K562 (cell line): ENCODE measurements at regions not wholly inside any gene's neighbourhood (a gene's known extent, or its start where the extent isn't known, plus 50 kb on each side); places are given as distances from the start of the nearest gene placed in this dataset.

Source experiments
- ATAC-seq: fragments of 200-7000 bp; cut with Tn5 transposase; 3 replicates; pipeline ENCODE4 v1.9.1; 2020; ENCODE audit warnings: moderate library complexity
- BruUV-seq: library from RNA; stranded (reverse); fragments of 400-500 nt; replicated peaks from 2 replicates; lab custom pipeline; 2021; lab: Mats Ljungman, UMichigan
- CTCF ChIA-PET: fragments of 300-600 bp; formaldehyde crosslinking; extraction: SDS; loops from one replicate; lab custom pipeline; 2021; ENCODE audit warnings: low intra/inter-chr PET ratio; lab: Yijun Ruan, JAX
- POLR2A ChIA-PET: fragments of 300-600, 350-650 bp; sonication (Branson Sonifier 250); formaldehyde crosslinking; extraction: SDS; loops from one replicate; lab custom pipeline; 2021; ENCODE audit warnings: antibody characterized with exemption, inconsistent platforms; lab: Yijun Ruan, JAX
- DNase-seq, 4 experiments: peaks; one replicate each; pipeline versions ENCODE4 v3.0.0 to v3.0.0-alpha.2; 2011 to 2018; ENCODE audit warnings: low spot score in 3 of 4, mixed read lengths in 3 of 4; ENCODE audit errors: extremely low read depth in 1 of 4
- FAIRE-seq: peaks from 2 replicates; lab custom pipeline; 2011; peaks lifted over from hg19 to GRCh38; lab: Jason Lieb, UNC
- H2AFZ ChIP-seq: 2 replicates; pipeline ENCODE4 v1.6.0; 2011; ENCODE audit warnings: low read depth, low read length, control low read depth, inconsistent platforms
- H3K27ac ChIP-seq: fragments of 200-600 bp; 3 replicates; pipeline ENCODE4 v1.8.0; 2011; ENCODE audit warnings: low read depth, mild to moderate bottlenecking, control low read depth, inconsistent platforms, low read length, moderate library complexity, mixed read lengths; ENCODE audit errors: extremely low read depth
- H3K27me3 ChIP-seq, 2 experiments: fragments of 300-600 bp in 1 of 2; 2 replicates in 1 of 2; 3 replicates in 1 of 2; pipeline versions ENCODE4 v1.6.0 to v1.8.0; 2011; ENCODE audit warnings: inconsistent platforms in 2 of 2, low read length in 2 of 2, mild to moderate bottlenecking in 1 of 2, mixed read lengths in 1 of 2, moderate library complexity in 1 of 2; ENCODE audit not compliant: control insufficient read depth in 2 of 2, insufficient read depth in 2 of 2
- H3K36me3 ChIP-seq: fragments of 300-600 bp; 3 replicates; pipeline ENCODE4 v1.8.0; 2011; ENCODE audit warnings: mild to moderate bottlenecking, low read length, inconsistent platforms; ENCODE audit not compliant: control insufficient read depth, insufficient read depth
- H3K4me1 ChIP-seq, 2 experiments: fragments of 200-600 bp in 1 of 2; replicated peaks in 1 of 2; 2 replicates in 1 of 2; 3 replicates in 1 of 2; pipeline versions ENCODE4 v1.5.1 to v1.8.0; 2011; ENCODE audit warnings: inconsistent platforms in 2 of 2, low read length in 2 of 2, mild to moderate bottlenecking in 1 of 2, mixed read lengths in 1 of 2, moderate library complexity in 1 of 2; ENCODE audit not compliant: control insufficient read depth in 2 of 2, insufficient read depth in 2 of 2
- H3K4me2 ChIP-seq: 2 replicates; pipeline ENCODE4 v1.6.1; 2011; ENCODE audit warnings: low read length, control low read depth, inconsistent platforms, mixed read lengths; ENCODE audit not compliant: insufficient read depth
- H3K4me3 ChIP-seq: fragments of 200-600 bp; sonication (generic), shearing (Covaris generic); 2 replicates; pipeline ENCODE4 v1.5.1; 2016; ENCODE audit warnings: control low read depth, inconsistent platforms
- H3K79me2 ChIP-seq: fragments of 200-600 bp; 3 replicates; pipeline ENCODE4 v1.8.0; 2011; ENCODE audit warnings: low read length, inconsistent platforms; ENCODE audit not compliant: control insufficient read depth, insufficient read depth
- H3K9ac ChIP-seq, 2 experiments: 2 replicates each; pipeline versions ENCODE4 v1.6.0 to v1.6.1; 2011; ENCODE audit warnings: low read depth in 2 of 2, low read length in 2 of 2, control low read depth in 1 of 2, inconsistent platforms in 1 of 2, mild to moderate bottlenecking in 1 of 2, mixed read lengths in 1 of 2; ENCODE audit not compliant: insufficient read depth in 1 of 2
- H3K9me1 ChIP-seq: one replicate; pipeline ENCODE4 v1.6.0; 2011; ENCODE audit warnings: inconsistent platforms, mild to moderate bottlenecking, low read length, moderate library complexity; ENCODE audit not compliant: control insufficient read depth, insufficient read depth
- H3K9me3 ChIP-seq: replicated peaks from 2 replicates; pipeline ENCODE4 v1.5.1; 2011; ENCODE audit warnings: low read depth, low read length, inconsistent platforms; ENCODE audit not compliant: control insufficient read depth, insufficient read depth
- H4K20me1 ChIP-seq: replicated peaks from 2 replicates; pipeline ENCODE4 v1.6.1; 2011; ENCODE audit warnings: low read length, inconsistent platforms, mixed read lengths; ENCODE audit not compliant: control insufficient read depth, insufficient read depth
- CREBBP ChIP-seq: IDR thresholded peaks from one replicate; pipeline ENCODE4 v1.6.1; 2012; ENCODE audit warnings: low read depth, mild to moderate bottlenecking, control low read depth, inconsistent platforms, low read length
- CTBP1 ChIP-seq: fragments of 450-650 bp; IDR thresholded peaks from 2 replicates; pipeline ENCODE4 v1.6.1; 2016; ENCODE audit warnings: borderline replicate concordance
- HOMEZ ChIP-seq: fragments of 250-450 bp; sonication (Bioruptor Pico); IDR thresholded peaks from 2 replicates; pipeline ENCODE4 v1.4.0; 2020; ENCODE audit warnings: mild to moderate bottlenecking, moderate library complexity
- MAFF ChIP-seq: IDR thresholded peaks from 2 replicates; pipeline ENCODE4 v1.6.1; 2012; ENCODE audit warnings: low read length, improper control_type of control experiment
- NR2C1 ChIP-seq, 2 experiments: fragments of 450-650 bp; IDR thresholded peaks; 2 replicates each; pipeline ENCODE4 v1.6.1; 2017; ENCODE audit warnings: mild to moderate bottlenecking in 2 of 2, antibody characterized with exemption in 1 of 2, inconsistent platforms in 1 of 2, missing compliant biosample characterization in 1 of 2, missing genetic modification characterization in 1 of 2
- POLR2AphosphoS2 ChIP-seq: IDR thresholded peaks from 2 replicates; pipeline ENCODE4 v1.6.1; 2012; ENCODE audit warnings: low read length, improper control_type of control experiment
- PREB ChIP-seq: sonication (generic); formaldehyde crosslinking; IDR thresholded peaks from 2 replicates; pipeline ENCODE4 v1.8.1; 2023; ENCODE audit warnings: mild to moderate bottlenecking, missing genetic modification reagents
- PYGO2 ChIP-seq: fragments of 450-650 bp; IDR thresholded peaks from 2 replicates; pipeline ENCODE4 v1.6.1; 2016; ENCODE audit warnings: mild to moderate bottlenecking, missing genetic modification characterization, moderate library complexity, missing compliant biosample characterization
- SRSF1 ChIP-seq: fragments of 200-400 bp; formaldehyde crosslinking; IDR thresholded peaks from 2 replicates; pipeline ENCODE4 v1.6.1; 2017; ENCODE audit warnings: mild to moderate bottlenecking, low read depth, low read length, moderate library complexity
- U2AF1 ChIP-seq: fragments of 200-400 bp; formaldehyde crosslinking; optimal IDR thresholded peaks from 2 replicates; pipeline ENCODE3; 2017; ENCODE audit warnings: mild to moderate bottlenecking, low read depth, low read length, moderate library complexity
- YY1 ChIP-seq, 3 experiments: IDR thresholded peaks; 2 replicates each; pipeline ENCODE4 v1.6.1; 2011; ENCODE audit warnings: low read length in 2 of 3, mild to moderate bottlenecking in 2 of 3, moderate library complexity in 2 of 3, borderline replicate concordance in 1 of 3, control low read depth in 1 of 3, low read depth in 1 of 3; ENCODE audit not compliant: insufficient read depth in 3 of 3, insufficient replicate concordance in 2 of 3, control insufficient read depth in 1 of 3, insufficient read length in 1 of 3; ENCODE audit errors: extremely low read depth in 1 of 3
- ZBTB33 ChIP-seq: sonication (generic); formaldehyde crosslinking; IDR thresholded peaks from 2 replicates; pipeline ENCODE4 v1.8.1; 2023; ENCODE audit warnings: mild to moderate bottlenecking, missing genetic modification reagents
- ZNF282 ChIP-seq: sonication (generic); formaldehyde crosslinking; IDR thresholded peaks from 2 replicates; pipeline ENCODE4 v1.8.1; 2023; ENCODE audit warnings: missing genetic modification reagents
- WGBS: fragments of 100-300 bp; shearing (Covaris generic); methylation state at CpG from one replicate; pipeline ENCODE4 v1.1.6; 2016; ENCODE audit warnings: low coverage, mixed read lengths; ENCODE audit not compliant: insufficient coverage; ENCODE audit errors: missing lambda C conversion rate; 5-methylcytosine and 5-hydroxymethylcytosine counted together
- in situ Hi-C: fragments of 300-500 bp; cut with MboI; formaldehyde crosslinking; loops from 4 replicates; pipeline ENCODE4 v1.15.0; 2018; ENCODE audit warnings: inconsistent platforms, mixed read lengths
- intact Hi-C: fragments of 100-400 bp; cut with micrococcal nuclease; formaldehyde crosslinking; loops from 2 replicates; pipeline ENCODE4 v1.14.2; 2022

GRCh38 chr7:94740509-94740908 lies 84.6 kb upstream of the SGCE start (continued):
- TF ChIP-seq PREB = no peak
- TF ChIP-seq ZBTB33 = no peak
- no peak for TF ChIP-seq U2AF1
- no peak for TF ChIP-seq YY1 (IDR thresholded peaks at IDR 0.05; ENCODE audit: borderline replicate concordance in 1 of 3, control insufficient read depth in 1 of 3, extremely low read depth in 1 of 3, insufficient read depth in 3 of 3, insufficient read length in 1 of 3, insufficient replicate concordance in 2 of 3, low read depth in 1 of 3, low read length in 2 of 3)
- no peak for TF ChIP-seq HOMEZ (CRISPR knock-in tag)

- 0% methylated on average over 2 of the region's 2 CpGs for WGBS
- no peaks in the 10 kb centered on the region for H4K20me1 ChIP-seq
- POLR2A ChIA-PET = no interaction called here
- in situ Hi-C loops = no loop called here
- H3K27me3 ChIP-seq = no peaks in the 10 kb centered on the region
- no peaks in the 10 kb centered on the region for H3K9me1 ChIP-seq
- DNase-seq (no peak), ATAC-seq (no peak), FAIRE-seq (no peak)
- no peaks in the 10 kb centered on the region for H3K79me2 ChIP-seq
- H3K4me3 ChIP-seq = no peak overlapping the region
- no peaks in the 10 kb centered on the region for H3K4me1 ChIP-seq
- H3K9me3 ChIP-seq = no peaks in the 10 kb centered on the region
- H3K4me2 ChIP-seq = no peak overlapping the region
- H2AFZ ChIP-seq = no peak overlapping the region
- no peak overlapping the region for H3K9ac ChIP-seq
- no peaks in the 10 kb centered on the region for H3K36me3 ChIP-seq
- CTCF ChIA-PET = no interaction called here
- no TSS peak for BruUV-seq
- intact Hi-C loops = no loop called here
- no peak overlapping the region for H3K27ac ChIP-seq
- TF ChIP-seq ZNF282 = no peak
- TF ChIP-seq MAFF = no peak
- no peak for TF ChIP-seq CTBP1
- no peak for TF ChIP-seq PREB
- no peak for TF ChIP-seq POLR2AphosphoS2
- no peak for TF ChIP-seq SRSF1
- no peak for TF ChIP-seq PYGO2
- TF ChIP-seq NR2C1 (IDR thresholded peaks at IDR 0.05) = no peak
- TF ChIP-seq NR2C1 (tag; IDR thresholded peaks at IDR 0.05) = no peak
- TF ChIP-seq CREBBP = no peak
Observed at GRCh38 chr7:94741179-94741578, 85.2 kb upstream of the SGCE start.
